ENCODE measurements at regions not wholly inside any gene's neighbourhood (a gene's known extent, or its start where the extent isn't known, plus 50 kb on each side); places are given as distances from the start of the nearest gene placed in this dataset.

- no peak for TF ChIP-seq CTCF (IDR thresholded peaks at IDR 0.05)
- no peak for TF ChIP-seq POLR2A (IDR thresholded peaks at IDR 0.05)
Measured at GRCh38 chr3:64462203-64462602, 225.6 kb downstream of the ADAMTS9 start.
